ENCODE measurements at regions not wholly inside any gene's neighbourhood (a gene's known extent, or its start where the extent isn't known, plus 50 kb on each side); places are given as distances from the start of the nearest gene placed in this dataset.

DNA sequence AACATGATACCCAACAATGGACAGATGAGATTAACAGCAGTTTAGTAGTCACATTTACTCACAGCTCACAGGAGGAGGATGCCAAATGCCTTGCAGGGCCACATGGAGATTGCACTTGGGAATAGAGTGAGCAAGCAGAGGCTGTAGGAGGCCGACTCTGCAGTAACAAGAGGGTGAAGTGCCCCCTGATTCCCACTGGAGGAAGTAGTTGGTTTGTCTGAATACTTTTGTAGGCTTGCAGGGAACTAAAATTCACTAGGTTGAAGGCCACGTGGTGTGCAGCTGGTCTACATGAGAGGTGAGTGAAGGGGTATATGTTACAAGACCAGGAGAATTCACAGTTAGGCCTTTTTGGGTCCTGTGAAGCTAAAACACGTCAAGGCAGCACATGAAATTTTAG, 419.3 kb upstream of the TNP1 start:
- TF ChIP-seq, protein P1, sequence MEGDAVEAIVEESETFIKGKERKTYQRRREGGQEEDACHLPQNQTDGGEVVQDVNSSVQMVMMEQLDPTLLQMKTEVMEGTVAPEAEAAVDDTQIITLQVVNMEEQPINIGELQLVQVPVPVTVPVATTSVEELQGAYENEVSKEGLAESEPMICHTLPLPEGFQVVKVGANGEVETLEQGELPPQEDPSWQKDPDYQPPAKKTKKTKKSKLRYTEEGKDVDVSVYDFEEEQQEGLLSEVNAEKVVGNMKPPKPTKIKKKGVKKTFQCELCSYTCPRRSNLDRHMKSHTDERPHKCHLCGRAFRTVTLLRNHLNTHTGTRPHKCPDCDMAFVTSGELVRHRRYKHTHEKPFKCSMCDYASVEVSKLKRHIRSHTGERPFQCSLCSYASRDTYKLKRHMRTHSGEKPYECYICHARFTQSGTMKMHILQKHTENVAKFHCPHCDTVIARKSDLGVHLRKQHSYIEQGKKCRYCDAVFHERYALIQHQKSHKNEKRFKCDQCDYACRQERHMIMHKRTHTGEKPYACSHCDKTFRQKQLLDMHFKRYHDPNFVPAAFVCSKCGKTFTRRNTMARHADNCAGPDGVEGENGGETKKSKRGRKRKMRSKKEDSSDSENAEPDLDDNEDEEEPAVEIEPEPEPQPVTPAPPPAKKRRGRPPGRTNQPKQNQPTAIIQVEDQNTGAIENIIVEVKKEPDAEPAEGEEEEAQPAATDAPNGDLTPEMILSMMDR (optimal IDR thresholded peaks at IDR 0.05 in 1 of 3, IDR thresholded peaks at IDR 0.05 in 1 of 3, conservative IDR thresholded peaks at IDR 0.05 in 1 of 3; ENCODE audit: extremely low read depth in 1 of 3, insufficient read depth in 2 of 3, low read length in 3 of 3): no peak
- TF ChIP-seq EZH2 (IDR thresholded peaks at IDR 0.05; ENCODE audit: low read length): no peak

Data from keratinocyte (primary cell).